Fibroblast of lung (primary cell): ENCODE measurements at regions not wholly inside any gene's neighbourhood (a gene's known extent, or its start where the extent isn't known, plus 50 kb on each side); places are given as distances from the start of the nearest gene placed in this dataset.
"Not testable (repeated sequence)": the region's sequence is repeated elsewhere in the genome, so short reads cannot be mapped to it uniquely, and the experiment has no call there.

Experiments
- DNase-seq, 2 donors: peaks; one replicate each; pipeline versions ENCODE4 v3.0.0 to v3.0.0-alpha.2; 2010; ENCODE audit warnings: low read depth in 2 of 2
- H2AFZ ChIP-seq: 2 replicates; pipeline ENCODE4 v1.5.1; 2012; ENCODE audit warnings: low read length, control low read depth, inconsistent platforms
- H3K27ac ChIP-seq: 2 replicates; pipeline ENCODE4 v1.5.1; 2011; ENCODE audit warnings: low read length, control low read depth; ENCODE audit not compliant: insufficient read depth
- H3K27me3 ChIP-seq: 2 replicates; pipeline ENCODE4 v1.5.1; 2011; ENCODE audit warnings: mild to moderate bottlenecking, low read length; ENCODE audit not compliant: control insufficient read depth, insufficient read depth
- H3K36me3 ChIP-seq: 2 replicates; pipeline ENCODE4 v1.5.1; 2011; ENCODE audit warnings: low read length; ENCODE audit not compliant: control insufficient read depth, insufficient read depth
- H3K4me1 ChIP-seq: 2 replicates; pipeline ENCODE4 v1.5.1; 2011; ENCODE audit warnings: low read length; ENCODE audit not compliant: control insufficient read depth, insufficient read depth; ENCODE audit errors: extremely low read depth
- H3K4me2 ChIP-seq: 2 replicates; pipeline ENCODE4 v1.5.1; 2011; ENCODE audit warnings: low read length, control low read depth; ENCODE audit not compliant: insufficient read depth; ENCODE audit errors: extremely low read depth
- H3K4me3 ChIP-seq, 4 experiments: fragments of 200-600 bp in 1 of 4; sonication (generic) in 1 of 4; replicated peaks in 1 of 4; 2 replicates each; pipeline ENCODE4 v1.5.1; 2011 to 2016; ENCODE audit warnings: low read length in 4 of 4, low read depth in 3 of 4, mild to moderate bottlenecking in 3 of 4, control low read depth in 2 of 4, inconsistent platforms in 1 of 4, mixed read lengths in 1 of 4; ENCODE audit not compliant: insufficient read depth in 1 of 4; ENCODE audit errors: control extremely low read depth in 1 of 4
- H3K79me2 ChIP-seq: 2 replicates; pipeline ENCODE4 v1.5.1; 2012; ENCODE audit warnings: mild to moderate bottlenecking, low read length, inconsistent platforms; ENCODE audit not compliant: control insufficient read depth, insufficient read depth
- H3K9ac ChIP-seq: 2 replicates; pipeline ENCODE4 v1.5.1; 2011; ENCODE audit warnings: mild to moderate bottlenecking, low read length, control low read depth; ENCODE audit not compliant: insufficient read depth
- H3K9me3 ChIP-seq: 2 replicates; pipeline ENCODE4 v1.5.1; 2012; ENCODE audit warnings: low read depth, low read length; ENCODE audit not compliant: control insufficient read depth, insufficient read depth
- H4K20me1 ChIP-seq: 2 replicates; pipeline ENCODE4 v1.5.1; 2011; ENCODE audit warnings: low read length; ENCODE audit not compliant: control insufficient read depth, insufficient read depth; ENCODE audit errors: extremely low read depth
- CTCF ChIP-seq, 2 donors: IDR thresholded peaks in 1 of 2; conservative IDR thresholded peaks in 1 of 2; 1 replicate in 1 of 2; 2 replicates in 1 of 2; pipeline ENCODE4 v1.5.1; 2011 to 2012; ENCODE audit warnings: low read length in 2 of 2, control low read depth in 1 of 2, inconsistent platforms in 1 of 2, low read depth in 1 of 2, mild to moderate bottlenecking in 1 of 2
- EZH2 ChIP-seq: IDR thresholded peaks from 2 replicates; pipeline ENCODE4 v1.5.1; 2012; ENCODE audit warnings: low read length, control low read depth, mild to moderate bottlenecking; ENCODE audit errors: missing control alignments

GRCh38 chr10:62699148-62699547 lies 105.4 kb upstream of the ADO start:
- Histone ChIP-seq H3K4me1 (no peaks in the 10 kb centered on the region), H3K79me2 (no peaks in the 10 kb centered on the region), H3K4me3 (no peak overlapping the region), H2AFZ (no peak overlapping the region), H3K9me3 (no peaks in the 10 kb centered on the region), H3K4me2 (no peak overlapping the region), H3K27ac (no peak overlapping the region), H3K9ac (no peak overlapping the region), H3K36me3 (no peaks in the 10 kb centered on the region), H3K27me3 (no peaks in the 10 kb centered on the region), H4K20me1 (no peaks in the 10 kb centered on the region)
- TF ChIP-seq CTCF (conservative IDR thresholded peaks at IDR 0.05 in 1 of 2, IDR thresholded peaks at IDR 0.05 in 1 of 2; ENCODE audit: low read depth in 1 of 2, low read length in 2 of 2) (no peak), EZH2 (no peak)
- no peak for DNase-seq

- not testable (repeated sequence) for H3K27me3 ChIP-seq, H4K20me1 ChIP-seq, H3K4me2 ChIP-seq, H2AFZ ChIP-seq, DNase-seq, H3K79me2 ChIP-seq, H3K36me3 ChIP-seq, H3K27ac ChIP-seq, H3K9me3 ChIP-seq, H3K4me1 ChIP-seq, H3K4me3 ChIP-seq, H3K9ac ChIP-seq
Observed at GRCh38 chr10:62704121-62704520, 100.4 kb upstream of the ADO start.

- no peaks in the 10 kb centered on the region for H3K79me2 ChIP-seq
- no peaks in the 10 kb centered on the region for H3K9me3 ChIP-seq
- no peaks in the 10 kb centered on the region for H3K27me3 ChIP-seq
- TF ChIP-seq CTCF (conservative IDR thresholded peaks at IDR 0.05 in 1 of 2, IDR thresholded peaks at IDR 0.05 in 1 of 2; ENCODE audit: low read depth in 1 of 2, low read length in 2 of 2): no peak
- no peak overlapping the region for H2AFZ ChIP-seq
- H3K9ac ChIP-seq: no peak overlapping the region
- DNase-seq: no peak
- no peak overlapping the region for H3K4me3 ChIP-seq
- H3K36me3 ChIP-seq: no peaks in the 10 kb centered on the region
- H3K4me1 ChIP-seq: no peaks in the 10 kb centered on the region
- H3K27ac ChIP-seq: no peak overlapping the region
- H3K4me2 ChIP-seq: no peak overlapping the region
- no peaks in the 10 kb centered on the region for H4K20me1 ChIP-seq
Observed at GRCh38 chr10:62705789-62706188, 98.7 kb upstream of the ADO start.

- Histone ChIP-seq H2AFZ (no peak overlapping the region), H3K9ac (no peak overlapping the region), H3K4me2 (no peak overlapping the region), H4K20me1 (no peaks in the 10 kb centered on the region), H3K9me3 (no peaks in the 10 kb centered on the region), H3K4me3 (no peak overlapping the region), H3K27me3 (no peaks in the 10 kb centered on the region), H3K79me2 (no peaks in the 10 kb centered on the region), H3K36me3 (no peaks in the 10 kb centered on the region), H3K4me1 (no peaks in the 10 kb centered on the region), H3K27ac (no peak overlapping the region)
- no peak for TF ChIP-seq EZH2
- no peak for TF ChIP-seq CTCF (conservative IDR thresholded peaks at IDR 0.05 in 1 of 2, IDR thresholded peaks at IDR 0.05 in 1 of 2; ENCODE audit: low read depth in 1 of 2, low read length in 2 of 2)
- DNase-seq: no peak
Observed at GRCh38 chr10:62707810-62708209, 96.7 kb upstream of the ADO start.
